Bone marrow (tissue), 2 donors: ENCODE measurements at regions not wholly inside any gene's neighbourhood (a gene's known extent, or its start where the extent isn't known, plus 50 kb on each side); places are given as distances from the start of the nearest gene placed in this dataset.
"Not testable (repeated sequence)": the region's sequence is repeated elsewhere in the genome, so short reads cannot be mapped to it uniquely, and the experiment has no call there.

ENCODE experiments used
- DNase-seq, 2 donors: peaks; one replicate each; lab custom pipeline; 2025; lab: John Stamatoyannopoulos, UW

DNA sequence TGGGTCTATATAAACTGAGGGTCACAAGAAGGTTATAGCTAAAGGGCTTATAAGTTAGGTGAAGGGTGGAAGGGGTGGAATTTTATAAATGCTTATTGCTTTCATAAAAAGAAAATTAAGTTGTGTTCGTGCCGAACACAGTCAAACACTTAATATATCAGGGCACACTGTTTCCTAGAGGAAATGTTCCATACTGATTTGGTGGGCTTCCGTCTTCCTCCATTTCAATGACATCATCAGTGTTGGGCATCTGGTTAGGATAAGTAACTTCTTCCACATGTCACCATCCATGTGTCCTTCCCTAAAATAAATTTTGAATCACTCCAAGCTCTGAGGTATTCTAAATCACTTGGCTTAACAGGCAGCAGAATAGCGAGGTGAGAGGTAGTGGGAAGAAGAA, 466.4 kb downstream of the MED13L start:
- DNase-seq = no peak

DNA sequence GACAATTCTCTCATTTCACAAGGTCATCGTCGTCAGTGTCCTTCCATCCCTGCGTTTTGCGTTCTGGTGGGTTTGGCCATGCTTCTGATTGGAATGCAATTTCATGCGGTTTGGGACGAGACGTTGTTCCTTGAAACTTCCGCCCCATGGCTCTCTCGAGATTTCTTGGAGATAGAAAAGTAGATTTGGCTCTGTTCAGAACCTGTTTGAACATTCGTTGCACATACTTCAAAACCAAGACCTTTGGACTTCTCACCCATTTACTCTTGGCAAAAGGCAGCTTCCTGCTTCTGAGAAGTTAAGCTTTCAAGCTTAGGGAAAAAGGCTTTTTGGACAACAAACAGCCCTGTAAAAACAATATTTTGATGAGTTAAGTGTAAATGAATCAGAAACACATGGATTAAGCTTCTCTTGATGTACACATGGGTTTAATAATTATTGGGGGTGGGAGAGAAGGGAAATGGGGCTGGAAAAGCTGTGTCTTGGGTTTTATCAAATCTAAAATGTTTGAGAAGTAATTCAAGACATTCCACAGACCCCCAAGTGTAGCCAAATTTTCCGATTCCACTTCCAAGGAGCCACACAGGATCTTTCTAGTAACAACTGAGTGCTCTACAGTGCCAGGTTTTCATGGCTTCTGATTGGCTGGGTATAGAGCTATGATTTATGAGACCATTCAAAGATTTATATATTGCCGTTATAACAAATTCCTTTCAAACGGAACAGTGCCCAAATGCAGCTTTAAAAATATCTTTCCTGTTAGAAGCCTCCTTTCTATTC, 467.2 kb downstream of the MED13L start:
- no peak for DNase-seq

GRCh38 chr12:115806000-115806399, 471.5 kb downstream of the MED13L start:
- DNase-seq = no peak

- DNase-seq = no peak
Measured at GRCh38 chr12:115802767-115803166, 474.7 kb downstream of the MED13L start.

- no peak for DNase-seq
Measured at GRCh38 chr12:115801871-115802270, 475.6 kb downstream of the MED13L start.

- no peak for DNase-seq
Measured at GRCh38 chr12:115799610-115800009, 477.9 kb downstream of the MED13L start.

DNA sequence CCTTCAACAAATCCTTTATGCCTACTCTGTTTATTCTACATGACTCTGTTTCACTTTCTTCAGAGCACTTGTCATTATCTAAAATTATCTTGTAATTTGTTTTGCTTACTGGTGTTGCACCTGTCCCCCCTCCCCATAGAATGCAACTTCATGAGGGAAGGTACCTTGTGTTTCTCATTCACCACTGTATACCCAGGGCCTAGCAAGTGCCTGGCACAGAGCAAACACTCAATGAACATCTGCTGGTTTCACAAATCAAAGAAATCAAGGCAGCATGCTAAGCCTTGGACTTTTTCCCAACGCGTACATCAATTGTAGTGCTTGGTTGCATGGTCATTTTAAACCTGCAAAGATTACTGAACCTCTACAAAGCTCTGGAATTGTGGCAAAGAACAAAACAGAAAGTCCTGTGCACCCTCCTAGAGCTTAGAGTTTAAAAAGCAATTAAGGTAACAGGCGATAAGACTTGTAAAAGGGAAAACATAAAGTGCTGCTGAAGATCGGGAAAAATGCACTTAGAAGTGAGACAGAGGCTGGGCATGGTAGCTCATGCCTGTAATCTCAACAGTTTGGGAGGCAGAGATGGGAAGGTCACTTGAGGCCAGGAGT, 479.1 kb downstream of the MED13L start:
- no peak for DNase-seq

- DNase-seq = no peak
Measured at GRCh38 chr12:115794659-115795081, 482.8 kb downstream of the MED13L start.

GRCh38 chr12:115791331-115791730, 486.2 kb downstream of the MED13L start:
- DNase-seq = no peak

DNA sequence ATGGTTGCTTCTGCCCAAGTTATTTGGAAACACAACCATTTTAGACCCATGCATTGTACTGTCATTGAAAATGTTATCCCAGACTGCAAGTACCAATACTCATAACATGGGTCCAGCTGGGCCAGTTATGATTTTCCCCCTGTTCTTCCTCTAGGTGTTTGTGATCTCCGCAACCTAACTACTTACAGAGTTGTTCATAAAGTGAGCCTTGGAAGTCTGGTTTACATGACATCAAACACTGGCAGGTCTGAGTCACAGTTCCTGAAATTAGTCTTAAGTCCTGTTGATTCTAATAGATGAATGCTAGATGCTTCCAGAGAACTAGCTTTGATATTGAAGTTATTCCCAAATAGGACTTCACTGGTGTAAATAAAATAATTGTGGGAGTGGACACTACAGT, 487.0 kb downstream of the MED13L start:
- no peak for DNase-seq

- not testable (repeated sequence) for DNase-seq
Measured at GRCh38 chr12:115786490-115786889, 491.0 kb downstream of the MED13L start.

DNA sequence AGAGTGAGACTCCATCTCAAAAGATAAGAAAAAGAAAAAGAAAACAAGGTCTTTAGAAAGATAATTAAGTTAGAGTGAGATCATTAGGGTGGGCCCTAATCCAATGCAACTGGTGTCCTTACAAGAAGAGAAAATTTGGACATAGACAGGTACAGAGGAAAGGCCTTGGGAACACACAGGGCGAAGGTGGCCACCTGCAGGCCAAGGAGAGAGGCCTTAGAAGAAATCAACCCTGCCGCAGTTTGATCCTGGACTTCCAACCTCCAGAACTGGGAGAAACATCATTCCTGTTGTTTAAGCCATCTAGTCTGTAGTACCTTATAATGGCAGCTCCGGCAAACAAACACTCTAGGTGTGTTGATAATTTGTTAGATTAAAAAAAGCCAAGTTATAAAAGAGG, 491.9 kb downstream of the MED13L start:
- no peak for DNase-seq

DNA sequence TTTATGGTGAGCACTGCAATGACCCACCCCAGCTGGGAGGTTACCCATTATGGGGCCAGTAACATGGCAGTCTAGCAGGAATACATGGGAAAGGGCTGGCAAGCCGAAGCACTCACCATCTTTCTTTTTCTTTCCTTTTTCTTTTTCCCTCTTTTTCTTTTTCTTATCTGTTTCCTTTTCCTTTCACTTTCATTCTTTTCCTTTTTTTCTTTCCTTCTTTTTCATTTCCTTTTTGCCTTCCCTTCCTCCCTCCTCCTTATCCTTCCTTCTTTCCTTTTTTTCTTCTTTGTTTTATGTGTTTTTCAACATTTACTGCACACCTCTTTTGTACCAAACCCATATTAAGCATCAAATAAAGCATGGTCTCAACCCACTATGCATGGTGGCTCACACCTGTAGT, 501.1 kb downstream of the MED13L start:
- no peak for DNase-seq

- DNase-seq = no peak
Measured at GRCh38 chr12:115774148-115774895, 503.2 kb downstream of the MED13L start.

GRCh38 chr12:115771601-115772000, 505.9 kb downstream of the MED13L start:
- no peak for DNase-seq

- no peak for DNase-seq
Measured at GRCh38 chr12:115771065-115771464, 506.4 kb downstream of the MED13L start.

GRCh38 chr12:115770643-115771042, 506.9 kb downstream of the MED13L start:
- DNase-seq = no peak

DNA sequence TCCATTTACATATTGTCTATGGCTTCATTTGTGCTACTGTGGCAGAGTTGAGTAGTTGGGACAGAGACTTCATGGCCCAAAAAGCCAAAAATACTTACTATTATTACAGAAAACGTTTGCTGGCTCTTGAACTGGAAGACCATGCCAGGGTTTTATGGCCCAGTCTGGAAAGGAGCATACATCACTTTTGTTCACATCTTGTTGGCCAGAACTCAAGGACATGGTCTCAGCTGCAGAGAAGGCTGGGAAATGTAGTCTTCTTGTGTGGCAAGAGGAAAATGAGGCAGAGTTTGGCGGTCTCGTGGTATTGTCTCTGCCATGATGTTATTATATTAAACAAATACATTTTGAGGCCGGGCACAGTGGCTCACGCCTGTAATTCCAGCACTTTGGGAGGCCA, 509.6 kb downstream of the MED13L start:
- DNase-seq = no peak

DNA sequence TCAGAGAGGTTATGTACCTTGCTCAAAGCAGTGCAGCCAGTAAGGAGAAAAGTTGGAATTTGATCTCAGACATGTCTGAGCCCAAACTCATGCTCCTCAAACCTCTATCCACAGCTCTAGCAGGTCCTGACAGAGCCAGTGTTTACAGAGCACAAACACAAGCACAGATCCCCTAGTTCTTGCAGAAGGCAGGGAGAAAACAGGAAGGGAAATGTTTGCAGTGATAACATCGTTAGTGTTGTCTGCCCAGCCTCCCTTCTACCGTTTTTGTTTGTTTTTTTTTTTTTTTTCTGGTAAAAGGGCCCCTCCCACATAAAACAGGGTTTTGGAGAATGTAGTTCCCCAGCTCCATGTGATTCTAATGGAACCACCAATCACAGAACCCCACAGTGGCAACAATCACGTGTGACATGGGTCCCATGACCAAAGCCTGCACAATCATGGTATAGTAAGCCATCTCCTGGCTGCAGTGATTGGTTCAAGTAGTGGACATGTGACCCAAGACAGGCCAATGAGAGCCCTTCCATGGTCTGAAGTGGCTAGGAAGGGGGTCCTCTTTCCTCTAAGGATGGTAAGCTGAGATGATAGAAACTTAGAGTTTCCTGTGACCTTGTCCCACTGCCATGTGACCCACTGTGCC, 513.4 kb downstream of the MED13L start:
- DNase-seq = no peak

DNA sequence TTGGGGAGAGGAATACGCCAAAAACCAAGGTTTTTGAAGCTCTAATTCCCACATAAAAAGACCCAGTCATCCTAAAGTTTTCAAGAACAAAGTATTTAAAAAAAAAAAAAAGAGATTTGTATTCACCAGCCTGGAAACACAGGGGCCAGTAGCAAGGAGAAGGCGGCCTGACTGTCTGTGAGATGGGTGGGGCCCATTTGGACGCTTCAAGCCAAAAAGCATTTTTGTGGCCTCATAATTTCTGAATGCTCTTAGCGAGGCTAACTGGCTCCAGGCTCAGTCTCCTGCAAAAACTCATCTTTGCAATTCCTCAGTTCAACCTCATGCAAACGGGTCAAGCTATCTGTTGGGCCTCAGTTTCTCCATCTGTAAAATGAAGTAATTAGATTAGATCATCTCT, 514.1 kb downstream of the MED13L start:
- no peak for DNase-seq

DNA sequence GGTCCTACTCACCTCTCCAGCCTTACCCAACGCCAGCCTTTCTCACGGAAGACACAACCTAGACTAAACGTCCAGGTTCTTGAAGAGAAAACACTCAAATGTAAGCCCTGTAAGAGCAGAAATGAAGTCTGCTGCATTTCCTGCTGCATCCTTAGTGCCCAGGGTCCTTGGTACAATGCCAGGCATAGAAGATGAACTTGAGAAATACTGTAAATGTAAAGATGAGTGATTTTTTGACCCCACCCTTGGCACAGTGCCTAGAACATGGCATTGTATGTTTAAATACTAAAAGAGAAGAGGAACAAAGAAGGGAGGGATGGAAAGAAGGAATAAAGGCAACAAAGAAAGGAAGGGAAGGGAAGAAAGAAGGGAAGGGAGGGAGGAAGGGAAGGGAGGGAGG, 514.6 kb downstream of the MED13L start:
- no peak for DNase-seq

DNA sequence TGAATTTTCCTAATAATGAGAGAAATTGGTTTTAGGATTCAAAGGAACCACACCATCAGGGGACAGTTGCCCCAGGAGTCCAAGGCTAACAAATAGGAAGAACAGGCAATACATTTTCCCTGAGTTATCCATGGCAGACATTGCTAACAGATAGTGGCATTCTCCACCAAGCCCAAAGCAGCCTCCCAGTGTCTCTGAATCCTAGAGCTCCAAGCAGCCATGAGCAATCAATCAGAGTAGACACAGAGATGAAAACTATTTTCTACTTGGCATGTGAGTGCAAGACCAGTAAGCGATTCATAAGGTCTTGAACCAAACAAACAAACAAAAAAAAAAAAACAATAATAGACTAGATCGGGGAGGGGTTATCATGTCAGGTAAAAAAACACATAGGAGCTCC, 515.7 kb downstream of the MED13L start:
- no peak for DNase-seq

- no peak for DNase-seq
Measured at GRCh38 chr12:115760231-115760630, 517.3 kb downstream of the MED13L start.
